Activated naive CD4-positive, alpha-beta T cell treated with Interleukin-2 at 50 U/mL for 16 hours (primary cell): ENCODE measurements at regions not wholly inside any gene's neighbourhood (a gene's known extent, or its start where the extent isn't known, plus 50 kb on each side); places are given as distances from the start of the nearest gene placed in this dataset.
"Not testable (repeated sequence)": the region's sequence is repeated elsewhere in the genome, so short reads cannot be mapped to it uniquely, and the experiment has no call there.

ENCODE experiments used
- DNase-seq: peaks from one replicate; pipeline ENCODE4 v3.0.0-alpha.2; 2020

- no peak for DNase-seq
These were observed 99.8 kb downstream of the ARRDC3 start for GRCh38 chr5:91283326-91283725.

DNA sequence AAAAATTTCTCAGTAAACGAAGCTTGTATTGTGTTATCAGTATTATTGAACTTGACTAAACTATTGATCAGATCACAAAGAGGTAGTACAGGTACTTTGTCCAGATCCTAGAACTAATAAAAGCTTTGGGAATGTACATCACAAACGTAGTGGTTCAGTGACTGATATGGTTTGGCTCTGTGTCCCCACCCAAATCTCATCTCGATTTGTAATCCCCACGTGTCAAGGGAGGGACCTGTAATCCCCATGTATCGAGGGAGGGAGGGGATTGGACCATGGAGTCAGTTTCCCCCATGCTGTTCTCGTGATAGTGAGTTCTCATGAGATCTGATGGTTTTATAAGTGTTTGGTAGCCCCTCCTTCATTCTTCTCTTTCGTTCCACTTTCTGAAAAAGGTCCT lies 100.9 kb downstream of the ARRDC3 start:
- DNase-seq: no peak

DNA sequence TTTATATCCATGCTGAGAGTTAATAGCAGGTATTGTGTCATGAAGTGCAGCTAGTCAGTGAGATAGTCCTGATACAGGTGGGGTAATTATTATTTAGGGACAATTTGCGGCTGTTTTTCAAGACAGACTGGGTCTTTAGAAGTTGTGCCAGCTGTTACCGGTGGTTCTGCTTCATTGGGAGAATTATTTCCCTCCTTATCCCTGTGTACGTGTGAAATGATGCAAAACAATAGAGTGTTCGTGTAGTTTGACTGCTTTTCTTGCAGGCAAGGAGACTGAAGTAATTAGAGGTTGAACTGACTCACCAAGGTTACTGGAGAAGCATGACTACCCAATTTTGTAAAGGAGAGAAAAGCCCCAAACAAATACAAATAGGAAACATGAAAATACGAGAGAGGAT lies 101.7 kb downstream of the ARRDC3 start:
- no peak for DNase-seq

DNA sequence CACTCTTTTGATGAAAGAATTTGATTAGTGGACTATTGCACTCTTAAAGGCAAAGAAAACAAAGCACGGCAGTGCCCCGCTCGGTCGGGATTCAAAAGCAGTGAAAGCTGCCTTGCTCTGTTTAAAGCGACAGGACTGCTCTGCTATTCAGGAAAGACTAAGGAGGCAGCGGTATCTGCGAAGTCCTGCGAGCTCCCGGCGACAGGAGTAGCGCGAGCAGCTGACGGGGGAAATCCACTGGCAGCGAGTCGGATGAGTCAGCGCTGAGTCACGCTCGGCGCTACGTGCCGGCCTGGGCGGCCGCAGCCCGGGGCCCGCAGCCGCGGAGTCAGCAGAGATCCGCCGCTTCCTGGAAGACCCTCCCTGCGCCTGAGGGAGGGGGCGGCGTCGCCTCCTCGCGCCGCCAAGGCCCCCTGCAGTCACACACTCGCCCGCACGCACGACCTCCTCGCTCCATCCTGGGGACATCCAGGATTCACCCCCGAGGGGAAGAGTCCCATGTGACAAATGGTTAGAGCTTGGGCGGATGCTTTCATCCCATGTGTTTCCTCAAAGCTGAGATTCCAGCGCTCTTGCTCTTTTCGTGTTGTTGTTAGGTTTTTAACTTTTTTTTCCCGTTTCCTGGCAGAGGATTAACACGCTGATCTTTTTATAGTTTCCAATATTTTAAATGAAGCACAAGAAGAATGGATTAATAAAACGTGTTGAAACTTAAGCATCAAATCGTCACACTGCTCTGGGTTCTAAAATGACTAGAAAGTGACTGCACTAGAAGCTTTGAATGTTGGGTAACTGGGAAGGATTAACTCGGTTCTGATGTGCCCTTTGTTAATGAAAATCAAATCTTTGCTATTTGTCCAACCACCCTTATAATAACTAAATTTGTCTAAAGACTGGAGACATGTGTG lies 102.5 kb downstream of the ARRDC3 start:
- peak; percentile 92 for DNase-seq

GRCh38 chr5:91277840-91278239 lies 105.3 kb downstream of the ARRDC3 start:
- no peak for DNase-seq

DNA sequence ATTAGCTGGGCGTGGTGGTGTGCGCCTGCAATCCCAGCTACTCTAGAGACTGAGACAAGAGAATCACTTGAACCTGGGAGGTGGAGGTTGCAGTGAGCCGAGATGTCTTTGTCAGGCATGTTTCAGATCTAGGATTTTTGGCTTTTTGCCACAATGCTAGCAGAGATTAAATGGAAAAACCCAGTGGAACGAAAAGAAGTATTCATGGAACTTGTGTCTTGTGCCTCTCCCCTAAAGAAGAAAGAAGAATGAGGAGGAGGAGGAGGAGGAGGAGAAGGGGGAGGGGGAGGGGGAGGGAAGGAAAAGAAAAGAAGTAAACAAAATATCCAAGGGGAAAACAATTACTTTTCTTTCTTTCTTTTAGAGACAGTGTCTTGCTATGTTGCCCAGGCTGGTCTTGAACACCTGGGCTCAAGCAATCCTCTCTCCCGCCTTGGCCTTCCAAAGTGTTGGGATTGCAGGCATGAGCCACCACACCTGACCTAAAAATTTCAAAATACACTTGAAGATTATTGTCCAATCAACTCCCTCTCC lies 106.0 kb downstream of the ARRDC3 start:
- DNase-seq: no peak

GRCh38 chr5:91272858-91273257 lies 110.3 kb downstream of the ARRDC3 start:
- DNase-seq: no peak

DNA sequence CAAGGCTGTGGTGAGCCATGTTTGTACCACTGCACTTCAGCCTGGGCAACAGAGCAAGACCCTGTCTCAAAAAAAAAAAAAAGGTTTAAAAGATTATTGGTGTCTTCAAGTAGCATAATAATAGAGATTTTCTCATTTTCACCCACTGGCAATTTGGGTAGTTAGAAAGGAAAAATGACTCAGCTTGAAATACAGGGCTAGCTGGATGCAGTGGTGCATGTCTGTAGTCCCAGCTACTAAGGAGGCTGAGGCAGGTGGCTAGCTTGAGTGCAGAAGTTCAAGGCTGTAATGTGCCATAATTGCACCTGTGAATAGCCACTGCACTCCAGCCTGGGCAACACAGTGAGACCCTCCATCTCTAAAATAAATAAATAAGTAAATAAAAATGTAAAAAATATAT lies 111.1 kb downstream of the ARRDC3 start:
- DNase-seq: no peak

DNA sequence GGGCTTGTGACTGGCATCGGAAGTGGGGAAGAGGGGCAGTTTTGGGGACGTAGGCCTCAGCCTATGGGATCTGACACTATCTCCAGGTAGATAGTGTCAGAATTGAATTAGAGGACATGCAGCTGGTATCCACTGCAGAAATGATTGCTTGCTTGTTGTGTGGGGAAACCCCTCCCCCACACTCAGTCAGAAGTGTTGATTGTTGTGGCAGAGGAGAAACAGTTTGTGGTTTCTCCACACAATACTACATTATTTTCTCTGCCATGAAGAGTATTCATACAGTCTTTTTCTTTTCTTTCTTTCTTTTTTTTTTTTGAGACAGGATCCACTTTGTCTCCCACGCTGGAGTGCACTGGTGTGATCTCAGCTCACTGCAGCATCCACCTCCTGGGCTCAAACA lies 113.9 kb downstream of the ARRDC3 start:
- peak; percentile 7 for DNase-seq

- DNase-seq: no peak
These were observed 116.9 kb downstream of the ARRDC3 start for GRCh38 chr5:91266184-91266705.

DNA sequence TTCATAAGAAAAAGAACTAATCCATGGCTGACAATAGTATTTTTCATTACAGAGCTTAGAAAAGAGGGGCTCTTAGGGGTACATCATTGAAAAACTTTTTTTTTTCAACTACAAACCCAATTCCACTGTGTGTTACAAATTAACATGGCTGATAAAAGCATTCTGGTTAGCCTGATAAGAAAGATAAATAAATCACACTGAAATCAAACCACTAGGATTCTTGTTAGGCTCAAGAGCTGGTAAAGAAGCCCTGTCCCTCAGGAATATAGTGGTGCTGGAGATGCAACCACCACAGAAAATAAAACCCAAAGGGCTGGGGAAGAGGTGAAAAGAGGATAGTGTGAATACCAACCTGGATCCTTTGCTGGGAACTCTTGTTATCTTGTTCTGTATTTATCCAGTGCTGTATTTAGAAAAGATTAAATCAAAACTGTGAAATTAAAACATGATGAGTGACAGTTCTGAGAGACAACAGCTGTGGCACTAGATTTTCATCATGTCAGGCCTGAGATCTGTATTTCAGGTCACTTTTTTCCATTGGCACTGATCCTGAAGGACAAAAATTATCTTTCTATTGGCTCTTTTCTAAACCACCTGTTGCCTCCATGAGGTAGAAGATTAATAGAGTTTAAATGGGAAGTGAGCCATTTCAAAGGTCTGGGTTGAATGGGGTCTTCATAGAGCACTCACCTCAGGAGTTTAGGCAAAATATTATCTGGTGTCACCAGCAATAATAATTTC lies 118.6 kb downstream of the ARRDC3 start:
- DNase-seq: no peak

DNA sequence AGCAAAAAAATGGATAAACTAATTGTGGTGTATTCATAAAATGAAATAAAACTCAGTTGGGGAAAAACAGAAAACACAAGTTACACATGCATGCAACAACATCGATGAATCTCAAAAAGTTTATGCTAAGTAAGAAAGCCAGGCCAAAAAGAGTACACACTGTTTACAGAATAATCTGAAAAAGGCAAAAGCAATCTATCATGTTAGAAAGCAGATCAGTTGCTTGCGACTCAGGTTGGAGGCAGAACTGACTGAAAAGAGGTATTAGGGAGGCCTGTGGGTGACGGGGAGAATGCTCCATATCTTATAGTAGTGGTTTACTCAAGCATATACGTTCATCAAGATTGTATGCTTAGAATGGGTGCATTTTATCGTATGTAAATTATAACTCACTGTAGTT lies 119.2 kb downstream of the ARRDC3 start:
- no peak for DNase-seq

DNA sequence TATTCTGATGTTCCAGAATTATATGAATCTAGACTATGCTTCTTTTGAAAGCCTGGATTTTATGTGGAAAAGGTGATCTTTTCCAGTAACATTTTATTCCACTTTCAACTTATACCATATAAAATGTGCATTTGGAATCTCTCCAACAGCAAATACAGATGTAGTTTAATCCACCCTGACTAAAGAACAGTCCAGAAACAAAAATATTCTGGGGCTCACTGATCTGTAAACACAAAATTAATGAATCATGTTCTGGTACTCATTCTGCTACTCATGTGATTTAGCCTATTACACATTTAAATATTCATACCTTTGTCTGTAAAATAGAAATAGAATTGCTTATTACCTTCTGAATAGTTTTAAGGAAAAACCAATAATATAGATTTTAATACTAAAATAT lies 125.8 kb downstream of the ARRDC3 start:
- DNase-seq: no peak

GRCh38 chr5:91256142-91256524 lies 127.0 kb downstream of the ARRDC3 start:
- DNase-seq: no peak

DNA sequence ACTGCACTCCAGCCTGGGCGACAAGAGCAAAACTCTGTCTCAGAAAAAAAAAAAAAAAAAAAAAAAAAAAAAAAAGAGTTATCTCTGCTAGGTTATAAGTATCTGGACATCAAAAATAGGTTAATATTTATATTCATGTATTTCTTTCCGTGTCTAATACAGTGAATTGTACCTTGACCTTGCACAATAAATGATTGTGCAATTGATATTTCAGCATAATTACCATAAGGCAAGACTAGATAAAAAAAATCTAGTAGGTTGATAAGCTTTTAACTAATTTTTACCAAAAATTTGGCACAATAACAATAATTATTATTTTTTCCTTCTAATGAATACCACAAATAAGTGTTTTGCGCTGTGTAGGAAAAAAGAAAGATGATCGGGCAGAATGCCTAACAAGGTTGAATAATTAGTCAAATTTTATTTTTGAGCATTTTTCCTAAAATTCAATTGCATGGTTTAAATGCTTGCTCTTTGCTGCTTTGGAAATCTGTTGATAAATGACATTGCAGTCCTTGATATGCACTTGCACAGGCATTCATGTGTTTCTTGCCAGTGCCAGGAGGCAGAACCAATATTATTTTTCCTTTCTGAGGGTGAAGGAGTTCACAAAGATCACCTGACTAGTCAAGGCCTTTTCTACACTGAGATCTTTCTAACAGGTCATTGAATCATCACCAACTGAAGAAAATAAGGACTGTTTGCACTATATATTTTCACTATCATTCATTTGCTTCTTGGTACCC lies 127.5 kb downstream of the ARRDC3 start:
- DNase-seq: no peak

- DNase-seq: no peak
These were observed 130.2 kb downstream of the ARRDC3 start for GRCh38 chr5:91252916-91253315.

DNA sequence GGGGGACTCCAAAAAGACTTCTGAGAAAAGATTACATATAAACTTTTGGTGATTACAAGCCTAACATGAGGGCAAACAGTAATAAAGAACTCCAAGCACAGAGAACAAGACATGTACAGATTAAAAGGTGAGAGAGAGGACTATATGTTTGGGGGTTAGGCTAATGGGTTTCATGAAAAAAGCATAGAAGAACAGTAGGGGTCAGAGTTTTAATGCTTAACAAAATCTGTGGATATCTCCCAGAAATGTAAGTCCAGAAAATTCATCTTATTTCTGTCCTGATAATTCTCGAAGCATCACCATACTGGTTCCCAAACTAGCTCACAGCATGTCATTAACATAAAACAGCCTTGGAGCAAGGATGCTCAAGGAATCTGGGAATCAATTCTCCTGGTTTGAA lies 137.2 kb downstream of the ARRDC3 start:
- no peak for DNase-seq

- DNase-seq: no peak
These were observed 138.1 kb downstream of the ARRDC3 start for GRCh38 chr5:91245074-91245452.

DNA sequence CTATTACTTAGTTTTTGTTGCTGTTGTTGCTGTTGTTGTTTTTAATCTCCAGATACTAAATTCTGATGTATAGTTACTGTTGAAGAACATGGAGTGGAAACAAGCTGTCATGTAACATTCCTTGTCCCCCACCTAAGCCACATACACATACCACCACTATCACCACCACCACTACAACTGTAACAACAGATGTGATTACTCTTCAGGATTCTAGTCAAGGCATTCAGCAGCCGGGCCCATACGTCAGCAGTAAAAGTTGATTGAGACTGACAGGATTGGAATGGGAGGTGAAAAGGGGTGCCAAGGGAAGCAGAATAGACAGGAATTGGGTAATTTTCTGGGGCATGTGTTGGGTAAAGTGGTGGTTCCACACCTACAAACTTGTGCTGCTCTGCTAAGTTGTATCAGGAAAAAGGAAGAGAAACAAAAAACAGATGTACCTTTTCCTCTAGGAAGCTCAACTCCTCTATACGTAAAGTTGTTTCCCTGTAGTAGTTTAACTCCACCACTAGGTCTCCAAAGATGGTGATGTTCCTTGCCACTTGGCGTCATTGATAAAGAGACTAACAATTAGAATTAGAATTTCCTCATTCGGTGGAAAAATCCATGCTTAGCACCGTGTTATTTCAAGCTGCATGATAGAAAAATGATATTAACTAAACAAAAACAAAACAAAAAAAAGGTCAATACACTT lies 138.6 kb downstream of the ARRDC3 start:
- DNase-seq: no peak

DNA sequence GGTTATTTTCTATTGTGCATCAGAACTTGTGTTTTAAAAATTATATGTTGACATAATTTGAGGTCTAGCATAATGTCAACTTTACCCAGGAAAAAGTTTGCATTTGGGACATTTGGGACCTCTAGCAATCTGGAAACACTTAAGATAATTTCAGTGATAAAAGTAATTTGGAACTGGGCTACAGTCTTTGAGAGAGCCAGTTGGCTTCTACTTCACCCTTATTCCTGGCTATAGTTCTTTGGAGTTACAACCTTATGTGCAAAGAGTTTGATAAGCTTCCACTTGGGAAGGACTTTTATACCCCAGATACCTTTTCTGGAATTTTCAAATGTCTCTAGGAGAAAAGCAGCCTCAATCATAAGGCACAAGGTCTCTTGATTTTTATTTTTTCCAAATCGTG lies 139.3 kb downstream of the ARRDC3 start:
- DNase-seq: no peak

DNA sequence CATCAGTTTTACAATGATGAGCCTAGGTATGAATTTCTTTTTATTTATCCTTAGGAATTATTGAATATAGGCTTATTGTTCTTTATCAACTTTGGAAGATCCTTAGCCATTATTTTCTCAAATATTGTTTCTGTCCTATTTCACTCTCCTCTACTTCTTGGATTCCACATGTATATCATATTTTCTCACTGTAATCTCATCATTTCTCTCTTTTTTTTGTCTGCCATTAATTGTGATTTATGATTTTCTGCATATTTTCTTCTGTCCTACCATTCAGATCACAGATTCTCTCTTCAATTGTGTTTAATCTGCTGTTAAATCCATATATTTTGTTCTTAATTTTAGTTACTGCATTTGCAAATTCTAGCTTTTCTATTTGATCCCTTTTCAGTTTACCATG lies 139.8 kb downstream of the ARRDC3 start:
- no peak for DNase-seq

- not testable (repeated sequence) for DNase-seq
These were observed 141.7 kb downstream of the ARRDC3 start for GRCh38 chr5:91241460-91241859.
